CD14-positive monocyte (primary cell): ENCODE measurements at regions not wholly inside any gene's neighbourhood (a gene's known extent, or its start where the extent isn't known, plus 50 kb on each side); places are given as distances from the start of the nearest gene placed in this dataset.

Source experiments
- DNase-seq, 3 donors: peaks; one replicate each; pipeline ENCODE4 v3.0.0-alpha.2; 2011 to 2022
- H2AFZ ChIP-seq: 2 replicates; pipeline ENCODE4 v1.6.0; 2012; ENCODE audit warnings: mild to moderate bottlenecking, low read depth, low read length, inconsistent platforms; ENCODE audit not compliant: insufficient read depth, poor library complexity, severe bottlenecking
- H3K27ac ChIP-seq, 2 donors: 1 replicate in 1 of 2; 2 replicates in 1 of 2; pipeline ENCODE4 v1.5.1; 2012 to 2013; ENCODE audit warnings: low read length in 2 of 2, control low read depth in 1 of 2, inconsistent platforms in 1 of 2, low read depth in 1 of 2, mild to moderate bottlenecking in 1 of 2
- H3K27me3 ChIP-seq, 2 donors: one replicate each; pipeline versions ENCODE4 v1.6.0 to v1.6.1; 2011 to 2013; ENCODE audit warnings: low read length in 2 of 2; ENCODE audit not compliant: control insufficient read depth in 2 of 2, insufficient read depth in 2 of 2
- H3K36me3 ChIP-seq, 2 donors: replicated peaks in 1 of 2; 1 replicate in 1 of 2; 2 replicates in 1 of 2; pipeline versions ENCODE4 v1.5.1 to v1.6.1; 2012 to 2013; ENCODE audit warnings: low read length in 2 of 2, control low read depth in 1 of 2, inconsistent platforms in 1 of 2, mild to moderate bottlenecking in 1 of 2; ENCODE audit not compliant: insufficient read depth in 2 of 2, control insufficient read depth in 1 of 2
- H3K4me1 ChIP-seq, 2 donors: 1 replicate in 1 of 2; 2 replicates in 1 of 2; pipeline versions ENCODE4 v1.5.1 to v1.6.1; 2012 to 2013; ENCODE audit warnings: low read length in 2 of 2, control low read depth in 1 of 2, inconsistent platforms in 1 of 2, mild to moderate bottlenecking in 1 of 2, moderate library complexity in 1 of 2; ENCODE audit not compliant: insufficient read depth in 2 of 2, control insufficient read depth in 1 of 2
- H3K4me2 ChIP-seq: replicated peaks from 2 replicates; pipeline ENCODE3; 2012; ENCODE audit warnings: low read length, moderate library complexity, mild to moderate bottlenecking; ENCODE audit not compliant: poor library complexity, severe bottlenecking; ENCODE audit errors: extremely low read depth
- H3K4me3 ChIP-seq, 3 experiments: fragments of 200-600 bp in 1 of 3; sonication (generic) in 1 of 3; replicated peaks in 1 of 3; 1 replicate in 2 of 3; 2 replicates in 1 of 3; pipeline ENCODE4 v1.5.1; 2011 to 2013; ENCODE audit warnings: low read length in 3 of 3, mild to moderate bottlenecking in 3 of 3, control low read depth in 2 of 3, low read depth in 2 of 3, inconsistent platforms in 1 of 3, moderate library complexity in 1 of 3
- H3K79me2 ChIP-seq: 2 replicates; pipeline ENCODE4 v1.6.0; 2012; ENCODE audit warnings: mild to moderate bottlenecking, control low read depth, inconsistent platforms, low read length, moderate library complexity; ENCODE audit not compliant: insufficient read depth
- H3K9ac ChIP-seq: 2 replicates; pipeline ENCODE4 v1.6.0; 2017; ENCODE audit warnings: low read length, mild to moderate bottlenecking; ENCODE audit not compliant: insufficient read depth, poor library complexity, severe bottlenecking
- H3K9me3 ChIP-seq, 2 donors: replicated peaks in 1 of 2; 1 replicate in 1 of 2; 2 replicates in 1 of 2; pipeline versions ENCODE4 v1.5.1 to v1.6.1; 2012 to 2013; ENCODE audit warnings: low read length in 2 of 2, control low read depth in 1 of 2; ENCODE audit not compliant: control insufficient read depth in 1 of 2, insufficient read depth in 1 of 2
- H4K20me1 ChIP-seq: 2 replicates; pipeline ENCODE4 v1.6.0; 2012; ENCODE audit warnings: mild to moderate bottlenecking, low read length, control low read depth, moderate library complexity; ENCODE audit not compliant: insufficient read depth
- H3K27ac Mint-ChIP-seq, 7 donors: one replicate each; pipeline ENCODE4 v1.8.0; 2020; ENCODE audit warnings: mild to moderate bottlenecking in 7 of 7, mixed read lengths in 7 of 7, moderate library complexity in 6 of 7, inconsistent platforms in 2 of 7
- H3K27me3 Mint-ChIP-seq, 3 donors: one replicate each; pipeline ENCODE4 v1.8.0; 2021 to 2022; ENCODE audit warnings: low read depth in 3 of 3, mild to moderate bottlenecking in 3 of 3, mixed read lengths in 3 of 3, moderate library complexity in 3 of 3, inconsistent platforms in 1 of 3
- H3K36me3 Mint-ChIP-seq, 2 donors: one replicate each; pipeline ENCODE4 v1.8.0; 2020; ENCODE audit warnings: mixed read lengths in 2 of 2, inconsistent platforms in 1 of 2, mild to moderate bottlenecking in 1 of 2
- H3K4me1 Mint-ChIP-seq: one replicate; pipeline ENCODE4 v1.8.0; 2020; ENCODE audit warnings: mild to moderate bottlenecking, mixed read lengths
- H3K4me3 Mint-ChIP-seq, 2 donors: one replicate each; pipeline ENCODE4 v1.8.0; 2020; ENCODE audit warnings: mild to moderate bottlenecking in 2 of 2, mixed read lengths in 2 of 2, moderate library complexity in 1 of 2
- H3K9me3 Mint-ChIP-seq, 7 donors: one replicate each; pipeline ENCODE4 v1.8.0; 2020 to 2022; ENCODE audit warnings: mixed read lengths in 7 of 7, mild to moderate bottlenecking in 6 of 7, moderate library complexity in 6 of 7, inconsistent platforms in 2 of 7
- WGBS: methylation state at CpG from one replicate; pipeline ENCODE4 v1.1.5; 2013; ENCODE audit warnings: missing lambda C conversion rate; ENCODE audit not compliant: insufficient coverage; 5-methylcytosine and 5-hydroxymethylcytosine counted together
- intact Hi-C, 2 donors: fragments of 100-400 bp; cut with micrococcal nuclease; formaldehyde crosslinking; loops; one replicate each; pipeline versions ENCODE4 v1.15.0 to v1.15.1; 2023
- TF ChIP-seq, protein P1 (sequence below): fragments of 200-600 bp; IDR thresholded peaks from one replicate; pipeline ENCODE4 v1.8.0; 2022; ENCODE audit warnings: antibody characterized with exemption, mild to moderate bottlenecking

DNA sequence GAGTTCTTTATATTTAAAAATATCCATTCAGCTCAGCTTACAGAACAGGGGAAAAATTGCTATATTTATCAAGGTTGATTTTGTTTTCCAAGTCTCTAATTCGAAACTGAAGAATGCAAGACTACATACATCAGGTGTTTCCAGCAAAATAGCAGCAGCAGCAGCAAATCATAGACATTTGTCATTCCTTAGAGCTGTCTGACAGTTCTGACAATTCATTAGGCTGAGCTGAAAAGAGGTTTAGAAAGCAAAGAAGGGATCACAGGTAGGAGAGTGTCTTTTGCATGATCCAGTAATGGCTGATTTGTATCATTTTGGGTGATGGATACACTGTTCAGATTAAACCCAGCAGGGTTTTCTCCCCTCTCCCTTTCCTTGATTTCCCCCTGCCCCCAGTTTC lies 545.7 kb downstream of the MCTP2 start:
- Histone ChIP-seq H3K27ac (no peak overlapping the region), H3K9me3 (no peaks in the 10 kb centered on the region), H4K20me1 (no peaks in the 10 kb centered on the region), H3K79me2 (no peaks in the 10 kb centered on the region), H3K9ac (no peak overlapping the region), H2AFZ (no peak overlapping the region), H3K4me2 (no peak overlapping the region), H3K4me1 (no peaks in the 10 kb centered on the region), H3K4me3 (no peak overlapping the region), H3K27me3 (no peaks in the 10 kb centered on the region), H3K36me3 (no peaks in the 10 kb centered on the region)
- peaks cover 0 to 4% (median 1%) of the 10 kb centered on the region in 7 donors for H3K9me3 Mint-ChIP-seq
- DNase-seq, result no peak
- TF ChIP-seq, protein P1, sequence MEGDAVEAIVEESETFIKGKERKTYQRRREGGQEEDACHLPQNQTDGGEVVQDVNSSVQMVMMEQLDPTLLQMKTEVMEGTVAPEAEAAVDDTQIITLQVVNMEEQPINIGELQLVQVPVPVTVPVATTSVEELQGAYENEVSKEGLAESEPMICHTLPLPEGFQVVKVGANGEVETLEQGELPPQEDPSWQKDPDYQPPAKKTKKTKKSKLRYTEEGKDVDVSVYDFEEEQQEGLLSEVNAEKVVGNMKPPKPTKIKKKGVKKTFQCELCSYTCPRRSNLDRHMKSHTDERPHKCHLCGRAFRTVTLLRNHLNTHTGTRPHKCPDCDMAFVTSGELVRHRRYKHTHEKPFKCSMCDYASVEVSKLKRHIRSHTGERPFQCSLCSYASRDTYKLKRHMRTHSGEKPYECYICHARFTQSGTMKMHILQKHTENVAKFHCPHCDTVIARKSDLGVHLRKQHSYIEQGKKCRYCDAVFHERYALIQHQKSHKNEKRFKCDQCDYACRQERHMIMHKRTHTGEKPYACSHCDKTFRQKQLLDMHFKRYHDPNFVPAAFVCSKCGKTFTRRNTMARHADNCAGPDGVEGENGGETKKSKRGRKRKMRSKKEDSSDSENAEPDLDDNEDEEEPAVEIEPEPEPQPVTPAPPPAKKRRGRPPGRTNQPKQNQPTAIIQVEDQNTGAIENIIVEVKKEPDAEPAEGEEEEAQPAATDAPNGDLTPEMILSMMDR, result no peak
- no CpG with 5 or more reads among the region's 1 CpG for WGBS
- H3K4me3 Mint-ChIP-seq, result no peak overlapping the region
- no peaks in the 10 kb centered on the region for H3K4me1 Mint-ChIP-seq
- intact Hi-C loops, result no loop called here
- H3K27ac Mint-ChIP-seq, result no peak overlapping the region
- H3K36me3 Mint-ChIP-seq, result no peaks in the 10 kb centered on the region
- H3K27me3 Mint-ChIP-seq, result no peaks in the 10 kb centered on the region

DNA sequence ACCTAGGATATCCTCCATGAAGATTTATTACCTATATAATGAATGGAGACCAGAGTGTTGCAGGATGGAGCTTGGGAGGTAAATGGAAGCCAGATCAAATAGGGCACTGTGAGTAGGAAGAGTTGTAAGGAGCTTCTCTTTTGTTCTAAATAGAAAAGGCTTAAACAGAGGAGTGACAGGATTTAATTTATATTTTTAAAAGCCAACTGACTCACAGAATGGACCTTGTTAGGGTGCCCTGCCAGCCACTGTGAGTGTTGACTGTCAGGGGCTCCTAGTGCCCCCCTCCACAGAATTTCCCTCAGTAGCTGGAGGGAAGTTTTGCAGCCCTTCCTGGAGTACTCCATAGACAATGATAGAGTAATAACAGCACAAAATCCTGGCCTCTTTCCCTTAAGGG lies 547.5 kb downstream of the MCTP2 start:
- Histone ChIP-seq H3K9me3 (no peaks in the 10 kb centered on the region), H3K9ac (no peak overlapping the region), H3K4me1 (no peaks in the 10 kb centered on the region), H2AFZ (no peak overlapping the region), H3K36me3 (no peaks in the 10 kb centered on the region), H3K4me3 (no peak overlapping the region), H3K27me3 (no peaks in the 10 kb centered on the region), H3K4me2 (no peak overlapping the region), H3K79me2 (no peaks in the 10 kb centered on the region), H4K20me1 (no peaks in the 10 kb centered on the region), H3K27ac (no peak overlapping the region)
- Mint-ChIP-seq H3K4me1 (no peaks in the 10 kb centered on the region), H3K27ac (no peak overlapping the region), H3K9me3 (peaks cover 0 to 4% (median 0%) of the 10 kb centered on the region in 7 donors), H3K27me3 (no peaks in the 10 kb centered on the region), H3K4me3 (no peak overlapping the region), H3K36me3 (no peaks in the 10 kb centered on the region)
- TF ChIP-seq, protein P1, result no peak
- intact Hi-C loops, result no loop called here
- no peak for DNase-seq
